ENCODE measurements at regions not wholly inside any gene's neighbourhood (a gene's known extent, or its start where the extent isn't known, plus 50 kb on each side); places are given as distances from the start of the nearest gene placed in this dataset.

DNA sequence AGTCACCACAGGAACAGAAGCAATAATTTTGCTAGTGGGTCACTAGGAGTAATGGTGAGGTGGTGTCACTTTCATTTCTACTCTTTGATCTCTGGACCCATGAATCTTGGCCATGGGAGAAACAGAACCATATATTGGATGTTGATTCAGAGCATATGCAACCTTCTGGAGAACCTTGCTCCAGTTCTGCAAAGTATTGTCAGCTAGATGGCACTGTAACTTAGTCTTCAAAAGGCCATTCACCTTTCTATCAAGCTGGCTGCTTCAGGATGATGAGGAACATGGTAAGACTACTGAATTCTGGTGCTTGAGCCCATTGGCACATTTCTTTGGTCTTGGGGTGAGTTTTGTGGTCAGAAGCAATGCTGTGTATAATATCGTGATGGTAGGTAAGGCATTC lies 129.1 kb upstream of the FBN2 start:
- no peak for DNase-seq (ENCODE audit: low spot score)

DNA sequence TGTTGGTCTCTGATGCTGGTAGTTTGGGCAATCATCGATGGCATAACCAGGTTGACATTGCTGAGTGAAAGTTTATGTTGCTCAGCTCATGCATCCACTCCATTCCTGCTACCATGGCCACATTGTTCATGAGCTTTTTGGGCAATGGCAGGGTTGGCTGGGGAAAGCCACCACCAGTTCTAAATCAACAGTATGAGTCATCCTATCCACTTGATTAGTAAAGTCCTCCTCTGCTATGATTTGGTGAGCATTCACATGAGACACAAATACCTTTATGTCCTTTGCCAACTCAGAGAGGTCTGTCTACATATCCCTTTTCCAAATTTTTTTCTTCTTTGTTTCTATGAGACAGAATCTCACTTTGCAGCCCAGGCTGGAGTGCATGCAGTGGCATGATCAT lies 129.7 kb upstream of the FBN2 start:
- DNase-seq (ENCODE audit: low spot score) = no peak

DNA sequence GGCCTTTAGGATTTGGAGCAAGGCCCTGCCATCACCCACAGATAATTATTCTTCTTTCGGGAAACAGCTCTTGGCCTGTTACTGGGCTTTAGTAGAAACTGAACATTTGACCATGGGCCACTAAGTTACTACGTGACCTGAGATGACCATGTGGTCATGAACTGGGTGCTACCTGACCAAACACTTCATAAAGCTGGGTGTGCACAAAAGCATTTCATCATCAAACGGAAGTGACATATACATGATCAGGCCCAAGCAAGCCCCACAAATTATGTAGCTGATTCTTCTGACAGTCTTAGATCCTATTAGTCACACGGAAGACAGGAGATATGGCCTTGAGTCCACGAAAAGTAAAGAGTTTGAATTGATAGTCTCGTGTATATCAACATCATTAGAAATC lies 130.9 kb upstream of the FBN2 start:
- DNase-seq (ENCODE audit: low spot score) = no peak

DNA sequence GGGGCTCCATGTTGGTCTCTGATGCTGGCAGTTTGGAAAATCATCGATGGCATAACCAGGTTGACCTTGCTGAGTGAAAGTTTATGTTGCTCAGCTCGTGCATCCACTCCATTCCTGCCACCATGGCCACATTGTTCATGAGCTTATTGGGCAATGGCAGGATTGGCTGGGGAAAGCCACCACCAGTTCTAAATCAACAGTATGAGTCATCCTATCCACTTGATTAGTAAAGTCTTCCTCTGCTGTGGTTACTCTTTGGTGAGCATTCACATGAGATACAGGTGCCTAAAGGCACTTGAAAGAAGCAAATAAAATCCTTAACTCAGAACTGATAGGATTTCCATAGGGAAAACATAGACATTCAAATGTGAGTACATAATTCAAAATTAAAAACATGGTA lies 131.8 kb upstream of the FBN2 start:
- no peak for DNase-seq (ENCODE audit: low spot score)

DNA sequence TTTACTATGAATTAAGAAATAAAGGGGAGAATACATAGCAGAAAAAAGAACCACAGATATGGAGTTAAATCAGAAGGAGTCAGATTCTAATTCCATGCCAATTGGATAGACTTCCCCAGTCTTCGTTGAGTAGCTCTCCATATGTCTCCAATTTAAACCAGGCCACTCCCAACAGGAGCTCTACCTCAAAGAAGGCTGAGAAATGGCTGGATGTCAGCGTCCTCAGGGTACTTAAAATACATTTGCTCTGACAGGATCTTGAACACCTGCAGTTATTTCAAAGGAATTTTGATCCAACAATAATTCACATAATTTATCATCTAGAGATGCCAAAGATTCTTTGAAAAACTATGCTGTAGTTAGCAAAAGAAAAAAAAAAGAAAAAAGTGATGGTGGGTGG lies 133.9 kb upstream of the FBN2 start:
- no peak for DNase-seq (ENCODE audit: low spot score)

DNA sequence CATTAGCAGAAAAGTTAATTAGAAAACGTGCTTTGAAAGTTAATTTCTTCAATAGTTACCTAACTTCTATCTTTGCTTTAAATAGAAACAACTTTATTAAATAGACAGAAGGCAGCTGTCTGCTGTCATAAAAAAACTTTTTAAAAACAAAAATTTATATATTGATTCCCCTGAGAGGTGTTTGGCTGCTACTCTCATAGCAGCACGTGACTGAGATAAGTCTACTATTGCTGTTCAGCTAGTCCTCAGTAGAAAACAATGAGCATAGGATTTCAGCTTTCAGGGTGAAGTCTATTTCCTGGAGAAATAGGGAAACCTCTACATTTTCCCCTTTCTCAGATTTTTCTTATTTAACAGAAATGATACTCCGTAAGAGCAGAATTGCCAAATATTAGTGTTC lies 135.0 kb upstream of the FBN2 start:
- no peak for DNase-seq (ENCODE audit: low spot score)

DNA sequence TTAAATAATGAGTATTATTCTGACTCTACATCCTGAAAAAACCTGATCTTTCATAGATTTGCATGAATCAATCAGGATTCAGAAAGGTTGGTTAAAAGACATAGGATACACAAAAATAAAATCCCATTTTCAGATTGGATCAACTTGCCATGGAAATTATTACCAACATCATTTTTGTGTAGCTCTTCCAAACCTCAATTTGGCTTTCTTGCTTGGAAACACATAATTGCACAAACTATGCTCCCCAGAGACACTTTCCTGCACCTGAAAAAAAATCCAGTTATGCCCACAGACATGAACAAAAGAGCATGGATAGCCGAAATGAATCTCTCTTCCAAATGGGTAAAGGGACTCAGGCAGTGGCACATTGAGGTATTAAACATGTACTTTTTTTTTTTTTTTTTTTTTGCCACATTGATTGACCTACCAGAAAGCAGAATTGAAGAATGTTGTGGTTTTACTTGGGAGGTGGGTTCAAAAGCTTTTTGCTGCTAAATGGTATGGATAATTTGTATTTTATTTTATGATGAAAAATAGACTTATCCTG lies 135.4 kb upstream of the FBN2 start:
- no peak for DNase-seq (ENCODE audit: low spot score)

DNA sequence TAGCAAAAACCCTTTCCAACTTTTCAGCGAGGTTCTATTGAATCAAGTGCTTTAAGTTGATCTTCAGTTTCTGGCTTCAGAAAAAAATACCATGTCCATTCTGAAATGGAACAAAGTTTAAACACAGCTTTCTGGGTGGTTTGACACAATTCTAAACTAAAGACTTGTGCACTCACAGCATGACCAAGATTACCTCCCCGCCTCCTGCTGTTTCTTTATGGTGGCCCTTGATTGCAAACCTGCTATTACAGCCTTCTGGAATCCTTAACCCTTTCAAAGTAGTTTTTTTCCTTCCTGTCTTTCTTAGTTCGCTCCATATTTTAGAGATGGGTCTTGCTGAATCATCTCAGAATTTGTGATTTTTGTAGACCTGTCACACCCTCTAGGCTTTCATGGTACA lies 135.9 kb upstream of the FBN2 start:
- DNase-seq (ENCODE audit: low spot score) = no peak

DNA sequence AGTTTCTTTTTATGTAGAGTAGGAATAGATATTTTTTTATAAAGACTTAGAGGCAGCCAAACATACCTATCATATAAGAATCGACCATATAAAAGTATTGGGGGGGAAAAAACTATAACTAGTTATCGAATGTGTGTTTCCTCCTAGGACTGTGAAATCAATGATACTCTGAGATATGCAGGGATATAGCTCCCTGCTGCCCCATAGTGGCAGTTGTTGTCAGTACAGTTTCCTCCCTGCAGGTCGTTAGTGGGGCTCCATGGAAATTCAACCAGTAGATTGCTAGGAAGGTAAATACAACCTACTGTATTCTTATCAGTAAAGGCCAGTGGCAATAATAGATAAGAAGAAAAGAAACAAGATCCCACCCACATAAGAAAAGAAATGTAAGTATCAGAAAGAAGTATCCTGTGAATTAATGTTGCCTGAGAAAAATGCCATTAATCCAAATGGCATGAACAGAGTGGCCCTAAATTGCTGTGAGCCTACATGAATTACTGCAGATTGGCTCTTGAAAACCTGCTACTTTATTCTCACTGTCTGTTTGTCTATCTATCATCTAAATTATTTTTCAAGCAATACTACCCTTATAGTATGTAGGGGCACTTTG lies 136.9 kb upstream of the FBN2 start:
- peak; percentile 25 for DNase-seq (ENCODE audit: low spot score)

DNA sequence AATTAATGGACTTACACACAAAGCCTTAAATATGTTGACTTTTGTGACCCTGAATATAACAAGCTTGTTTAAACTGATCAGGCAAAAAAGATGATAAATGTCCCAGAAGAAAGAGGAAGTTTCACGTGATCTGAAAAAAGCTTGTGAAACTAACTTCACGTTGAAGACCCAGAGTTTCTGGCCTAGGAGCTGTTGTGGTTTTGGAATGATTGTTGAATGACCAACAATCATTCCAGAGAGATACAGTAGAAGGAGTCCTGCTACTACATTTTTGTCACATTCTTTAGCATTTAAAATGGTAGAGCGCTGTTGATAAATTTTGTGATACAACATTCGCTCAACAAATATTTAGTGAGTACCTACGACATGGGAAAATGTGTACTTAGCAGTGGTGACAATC lies 143.1 kb upstream of the FBN2 start:
- no peak for DNase-seq (ENCODE audit: low spot score)

DNA sequence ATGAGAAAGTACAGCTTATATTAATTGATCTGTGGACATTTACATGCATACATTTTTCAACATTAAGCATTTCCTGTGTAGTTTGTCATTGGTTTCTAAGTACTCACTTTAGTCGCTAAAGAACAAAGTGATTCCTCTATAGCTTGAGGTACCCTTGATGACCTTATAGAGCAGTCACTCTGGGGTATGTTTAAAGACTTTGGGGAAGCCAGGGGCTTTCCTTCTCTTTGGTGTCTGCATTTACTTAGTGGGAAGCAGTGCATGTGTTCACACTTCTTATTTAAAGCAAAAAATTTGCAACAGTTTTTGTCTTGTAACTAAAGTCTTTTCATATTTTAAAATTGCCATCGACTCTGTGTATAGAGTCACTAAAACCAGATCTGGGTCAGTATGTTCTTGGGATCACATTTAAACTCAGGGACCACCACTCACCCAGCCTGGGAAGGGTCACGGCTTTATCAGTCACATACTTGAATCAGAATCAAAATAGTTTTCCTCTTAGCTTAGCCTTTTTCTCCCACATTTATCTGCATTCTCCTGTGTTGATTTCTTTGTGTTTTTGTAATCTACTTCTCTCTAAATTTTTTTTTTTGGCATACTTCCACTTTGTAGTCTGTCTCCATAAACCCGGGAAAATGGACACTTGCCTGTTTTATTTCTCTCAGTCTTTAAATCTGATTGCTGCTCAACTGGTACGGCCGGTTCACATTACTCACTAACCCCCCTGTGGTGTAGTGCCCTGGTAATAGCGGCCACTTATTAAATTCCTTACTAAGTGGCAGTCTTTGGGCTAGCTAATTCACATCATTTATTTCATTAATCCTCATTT lies 143.9 kb upstream of the FBN2 start:
- DNase-seq (ENCODE audit: low spot score) = no peak

DNA sequence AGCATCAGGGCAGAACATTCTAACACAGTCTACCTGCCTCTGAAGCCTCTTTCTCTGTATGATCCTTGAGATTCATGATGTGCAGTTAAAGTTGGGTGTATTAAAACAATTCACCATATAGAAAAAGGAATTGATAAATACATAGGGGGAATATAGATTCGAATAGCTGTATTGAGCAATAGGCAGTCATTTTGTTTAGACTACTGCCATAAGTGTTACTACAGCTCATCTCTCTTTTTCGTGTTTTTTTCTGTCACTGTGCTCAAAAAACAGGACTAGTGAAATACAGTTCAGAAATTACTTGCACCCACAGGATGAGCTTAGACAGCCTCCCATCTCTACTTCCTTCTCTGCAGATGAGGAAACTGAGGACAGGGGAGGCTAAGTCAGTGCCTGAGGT lies 144.6 kb upstream of the FBN2 start:
- DNase-seq (ENCODE audit: low spot score) = no peak

DNA sequence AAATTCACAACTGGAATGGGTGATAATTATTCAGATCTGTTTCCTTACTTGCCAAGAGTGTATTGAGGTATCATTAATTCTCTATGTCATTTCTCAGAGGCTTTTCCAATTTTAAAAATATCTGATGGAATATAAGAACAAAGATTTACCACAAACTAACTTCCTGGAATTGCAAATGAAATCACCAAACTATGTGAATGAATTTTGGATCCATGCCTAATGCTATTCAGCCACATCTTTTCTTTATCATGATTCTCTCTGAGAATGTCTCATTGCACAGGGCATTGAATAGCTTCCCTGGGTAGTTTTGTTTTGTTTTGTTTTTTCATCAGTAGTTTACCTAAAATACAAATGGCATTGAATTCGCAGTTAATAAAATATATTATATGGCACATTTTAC lies 146.9 kb upstream of the FBN2 start:
- no peak for DNase-seq (ENCODE audit: low spot score)

DNA sequence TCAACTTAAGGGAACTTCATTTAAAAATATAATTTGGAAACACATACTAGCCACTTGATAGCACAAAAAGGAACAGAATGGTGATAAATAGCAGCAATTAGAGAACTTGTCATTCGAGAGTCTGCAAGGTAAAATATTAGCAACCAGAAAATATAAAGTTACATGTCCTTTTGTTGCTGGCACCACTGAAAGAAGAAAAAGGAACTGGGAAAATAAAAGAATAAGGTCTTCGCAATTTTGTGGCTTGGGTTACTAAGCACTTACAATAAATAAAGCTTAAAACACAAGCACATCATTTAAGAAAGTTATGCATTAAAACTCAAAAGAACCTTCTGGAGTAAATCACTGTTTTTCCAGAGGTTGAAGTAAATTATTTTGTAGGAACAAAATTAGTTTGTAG lies 149.9 kb upstream of the FBN2 start:
- no peak for DNase-seq (ENCODE audit: low spot score)

DNA sequence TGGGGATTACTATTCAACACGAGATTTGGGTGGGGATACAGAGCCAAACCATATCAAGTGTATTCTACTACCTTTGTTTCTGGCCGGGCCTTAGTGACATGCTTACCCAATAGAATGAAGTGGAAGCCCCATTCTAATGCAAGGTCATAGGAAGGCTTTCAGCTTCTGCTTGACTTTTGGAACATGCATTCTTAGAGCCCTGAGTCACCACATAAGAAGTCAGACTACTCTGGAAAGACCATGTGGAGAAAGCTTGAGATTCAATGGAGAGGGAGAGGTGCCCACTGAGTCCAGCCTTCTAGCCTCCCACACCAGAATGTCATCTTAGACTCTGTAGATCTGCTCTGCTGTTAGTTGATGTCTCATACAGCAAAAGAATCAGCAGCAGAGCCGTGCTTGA lies 155.7 kb upstream of the FBN2 start:
- no peak for DNase-seq (ENCODE audit: low spot score)

DNA sequence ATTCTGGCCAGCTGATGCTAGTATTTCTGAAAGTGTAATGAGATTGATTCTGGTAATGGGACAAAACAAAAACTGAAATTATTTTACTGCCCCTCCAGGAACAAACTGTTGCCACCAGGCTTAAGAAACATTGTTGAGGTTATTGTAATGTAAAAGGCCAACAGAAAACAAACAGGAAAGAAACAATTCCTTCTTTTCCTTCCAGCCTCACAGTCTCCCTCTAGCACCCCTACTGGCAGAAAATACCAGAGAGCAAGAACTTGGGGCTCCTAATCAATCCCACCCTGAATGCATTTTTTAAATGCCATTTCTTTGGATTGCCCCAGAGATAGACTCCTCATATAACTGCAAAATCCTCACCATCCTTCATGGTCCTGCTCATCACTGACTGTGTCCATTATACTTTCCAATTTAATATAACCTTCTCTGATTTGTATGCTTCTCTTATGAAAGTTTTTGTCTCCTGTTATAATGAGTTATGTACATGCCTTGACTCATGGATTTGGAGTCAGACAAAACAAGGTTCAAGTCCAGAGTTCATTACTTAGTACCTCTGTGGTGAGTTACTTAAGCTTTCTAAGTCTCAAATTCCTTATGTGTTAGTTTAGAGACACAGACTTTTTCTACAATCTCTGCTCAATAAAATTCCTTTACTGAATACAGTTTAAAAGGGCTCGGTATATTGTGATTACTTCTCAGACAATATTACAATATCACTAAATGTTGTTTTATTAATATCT lies 157.9 kb upstream of the FBN2 start:
- no peak for DNase-seq (ENCODE audit: low spot score)

DNA sequence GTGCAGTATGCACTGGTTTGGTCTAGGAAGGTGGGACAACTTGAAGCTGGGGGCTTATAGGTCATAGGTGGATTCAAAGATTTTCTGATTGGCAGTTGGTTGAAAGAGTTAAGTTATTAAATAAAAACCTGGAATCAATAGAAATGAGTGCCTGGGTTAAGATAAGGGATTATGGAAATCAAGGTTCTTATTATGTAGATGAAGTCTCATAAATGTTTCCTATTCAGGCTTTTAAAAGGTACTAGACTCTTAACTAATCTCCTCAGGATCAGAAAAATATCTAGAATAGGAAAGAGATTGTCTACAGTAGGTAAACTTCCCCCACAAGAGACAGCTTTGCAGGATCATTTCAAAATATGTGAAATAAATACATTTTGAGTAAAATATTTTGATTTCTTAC lies 163.3 kb upstream of the FBN2 start:
- no peak for DNase-seq (ENCODE audit: low spot score)

DNA sequence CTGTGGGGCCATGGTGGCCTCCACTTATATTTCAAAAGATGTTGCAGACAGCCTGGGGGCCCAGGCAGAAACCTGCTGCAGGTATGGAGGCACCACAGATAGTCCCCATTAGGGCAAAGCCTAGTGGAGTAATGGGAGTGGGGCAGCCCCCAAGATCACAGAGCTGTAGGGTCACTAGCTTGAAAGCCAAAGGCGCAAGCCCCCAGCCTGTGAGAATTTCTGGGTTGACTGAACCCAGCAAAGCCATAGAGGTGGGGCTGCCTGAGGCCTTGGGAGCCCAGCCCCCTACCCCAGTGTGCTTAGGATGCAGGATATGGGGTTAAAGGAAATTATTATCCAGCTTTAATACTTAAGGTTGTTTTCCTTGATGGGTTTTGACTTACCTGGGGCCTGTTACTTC lies 165.3 kb upstream of the FBN2 start:
- no peak for DNase-seq (ENCODE audit: low spot score)

DNA sequence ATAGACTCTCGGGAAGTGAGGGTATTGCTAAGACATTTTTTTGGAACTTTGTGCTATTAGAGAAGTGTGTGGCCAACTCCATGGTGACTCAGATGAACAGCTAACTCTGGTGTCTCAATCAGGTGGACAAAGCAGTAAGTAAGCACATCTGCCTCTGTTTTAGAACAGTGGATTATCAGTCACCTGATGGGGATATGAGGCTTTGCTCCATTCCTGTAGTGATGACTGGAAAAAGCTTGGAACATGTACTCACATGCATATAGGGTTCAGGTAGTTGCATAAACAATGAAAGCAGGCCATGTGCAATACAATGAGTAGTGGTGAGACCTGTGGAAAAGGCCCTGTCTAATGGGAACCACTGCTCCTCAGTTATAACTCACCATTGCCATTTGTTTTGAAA lies 168.2 kb upstream of the FBN2 start:
- DNase-seq (ENCODE audit: low spot score) = no peak

DNA sequence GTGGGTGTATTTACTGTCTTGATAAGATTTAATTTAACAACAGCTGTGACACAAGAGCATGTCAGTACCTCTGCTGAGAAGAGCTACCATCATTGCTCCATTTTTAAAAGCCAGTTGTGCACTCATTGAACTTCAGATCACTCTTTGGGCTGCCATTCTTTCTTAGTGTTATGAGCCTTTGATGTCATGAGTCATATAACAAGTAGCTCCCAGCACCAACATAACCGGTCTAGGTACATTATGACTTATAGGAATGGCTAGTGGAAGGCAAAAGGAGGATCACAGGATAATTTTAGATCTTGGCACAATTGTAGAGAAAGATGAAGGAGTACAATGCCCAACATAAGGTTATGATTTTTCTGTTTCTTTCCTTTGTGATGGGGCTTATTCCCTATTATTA lies 170.8 kb upstream of the FBN2 start:
- DNase-seq (ENCODE audit: low spot score) = no peak

DNA sequence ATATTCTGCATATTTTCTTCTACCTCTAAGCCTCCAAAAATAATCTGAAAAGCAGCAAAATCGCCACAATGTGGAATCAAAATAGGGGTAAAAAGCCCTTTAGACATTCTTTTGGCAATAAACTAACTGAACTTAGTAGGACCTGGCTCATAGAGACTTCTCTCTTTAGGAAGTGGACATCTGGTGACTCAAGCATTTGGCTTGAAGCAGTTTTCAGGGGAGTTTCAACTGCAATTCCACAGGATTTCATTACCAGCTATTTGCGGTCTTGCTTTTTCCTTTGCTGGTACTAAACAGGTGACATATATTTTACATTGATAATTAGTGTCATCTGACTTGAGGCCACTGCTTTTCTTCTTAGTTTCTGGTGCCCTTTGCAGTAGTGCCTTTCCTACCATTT lies 173.2 kb upstream of the FBN2 start:
- DNase-seq (ENCODE audit: low spot score) = no peak

DNA sequence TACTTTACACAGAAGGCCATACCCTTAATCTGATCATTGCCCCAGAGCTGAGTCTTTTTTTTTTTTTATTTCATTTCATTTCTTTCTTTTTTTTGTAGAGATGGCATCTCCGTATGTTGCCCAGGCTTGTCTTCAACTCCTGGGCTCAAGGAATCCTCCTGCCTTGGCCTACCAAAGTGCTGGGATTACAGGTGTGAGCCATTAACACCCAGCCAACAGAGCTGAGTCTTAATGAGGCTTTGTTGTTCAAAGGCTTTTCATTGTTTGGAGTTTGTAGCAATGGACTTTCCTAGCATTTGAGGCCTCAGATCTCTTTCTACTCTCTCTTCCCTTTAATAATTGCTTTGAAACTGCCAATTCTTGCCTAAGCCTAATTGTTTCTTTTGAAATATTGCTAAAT lies 176.5 kb upstream of the FBN2 start:
- no peak for DNase-seq (ENCODE audit: low spot score)

DNA sequence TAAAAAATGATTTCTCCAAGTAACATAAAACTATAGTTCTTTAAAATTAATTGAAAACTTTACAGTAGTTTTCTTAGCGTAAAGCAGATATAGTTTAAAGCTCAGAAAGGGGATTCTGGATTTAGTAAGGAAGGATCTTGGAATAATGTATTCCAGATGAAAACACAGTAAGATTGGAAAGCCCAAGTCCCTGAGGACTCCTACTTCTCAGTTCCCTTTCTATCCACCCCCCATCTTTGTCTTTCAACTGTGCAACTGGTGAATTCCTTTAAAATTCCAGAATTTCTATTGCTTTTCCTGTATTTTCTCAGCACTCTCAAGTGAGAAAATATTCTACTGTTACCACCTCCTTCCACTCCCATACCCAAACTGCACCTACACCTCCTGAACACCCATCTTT lies 184.5 kb upstream of the FBN2 start:
- no peak for DNase-seq (ENCODE audit: low spot score)
